Motor neuron (in vitro differentiated cells): ENCODE measurements at regions not wholly inside any gene's neighbourhood (a gene's known extent, or its start where the extent isn't known, plus 50 kb on each side); places are given as distances from the start of the nearest gene placed in this dataset.
"Not testable (repeated sequence)": the region's sequence is repeated elsewhere in the genome, so short reads cannot be mapped to it uniquely, and the experiment has no call there.

Experiments
- ATAC-seq, 8 experiments: fragments of 200-7000 bp; cut with Tn5 transposase; replicated peaks in 6 of 8; 2 replicates each; pipeline ENCODE4 v1.8.0; 2021; ENCODE audit warnings: mild to moderate bottlenecking in 8 of 8, moderate library complexity in 8 of 8
- H3K27ac ChIP-seq, 2 donors: fragments of 250-450 bp; sonication (Bioruptor Pico); 2 replicates each; pipeline ENCODE4 v1.9.0; 2021; ENCODE audit warnings: antibody characterized with exemption in 2 of 2, mild to moderate bottlenecking in 2 of 2, moderate library complexity in 1 of 2
- H3K4me1 ChIP-seq, 2 donors: fragments of 250-450 bp; sonication (Bioruptor Pico); replicated peaks in 1 of 2; 2 replicates each; pipeline ENCODE4 v1.6.1; 2021; ENCODE audit warnings: antibody characterized with exemption in 2 of 2, mild to moderate bottlenecking in 2 of 2, moderate library complexity in 1 of 2
- H3K4me3 ChIP-seq, 5 donors: fragments of 250-450 bp; sonication (Bioruptor Pico); 2 replicates each; pipeline ENCODE4 v1.9.0; 2021; ENCODE audit warnings: antibody characterized with exemption in 5 of 5, mild to moderate bottlenecking in 5 of 5, moderate library complexity in 4 of 5
- WGBS, 10 experiments: fragments of 450-650 bp; shearing (Covaris generic); methylation state at CpG; one replicate each; pipeline ENCODE4 v1.0.0; 2022; 5-methylcytosine and 5-hydroxymethylcytosine counted together
- in situ Hi-C, 9 experiments: fragments of 400-800 bp; cut with MboI; loops; one replicate each; pipeline ENCODE4 v1.15.0; 2021; ENCODE audit warnings: low sequenced_read_pairs in 9 of 9, low pct_unique_long_range_greater_than_20kb in 2 of 9; ENCODE audit not compliant: unreplicated experiment in 9 of 9

GRCh38 chr5:163832155-163832554 lies 326.7 kb downstream of the MAT2B start:
- no peak for ATAC-seq
- Histone ChIP-seq H3K4me3 (no peak overlapping the region), H3K27ac (no peak overlapping the region), H3K4me1 (no peaks in the 10 kb centered on the region)
- 35 to 95% (median 81%) methylated on average over 2 to 4 of the region's 4 CpGs for WGBS, 10 experiments
- in situ Hi-C loops, result no loop called here

- in situ Hi-C loops, result no loop called here
- WGBS, 10 experiments, result 0 to 78% (median 17%) methylated on average over 1 of the region's 1 CpG; no CpG with 5 or more reads in 3 of the 10 experiments
- no peaks in the 10 kb centered on the region for H3K4me1 ChIP-seq
- ATAC-seq, result no peak
- no peak overlapping the region for H3K27ac ChIP-seq
- H3K4me3 ChIP-seq, result no peak overlapping the region
These were observed 333.3 kb downstream of the MAT2B start for GRCh38 chr5:163838738-163839137.

- Histone ChIP-seq H3K27ac (no peak overlapping the region), H3K4me3 (no peak overlapping the region), H3K4me1 (no peaks in the 10 kb centered on the region)
- 0 to 100% (median 63%) methylated on average over 1 of the region's 1 CpG; no CpG with 5 or more reads in 1 of the 10 experiments for WGBS, 10 experiments
- ATAC-seq, result no peak
- in situ Hi-C loops, result no loop called here
These were observed 341.1 kb downstream of the MAT2B start for GRCh38 chr5:163846512-163846911.

- Histone ChIP-seq H3K4me3 (no peak overlapping the region), H3K4me1 (no peaks in the 10 kb centered on the region), H3K27ac (no peak overlapping the region)
- no peak for ATAC-seq
- in situ Hi-C loops, result no loop called here
- WGBS, 10 experiments, result 0 to 100% (median 94%) methylated on average over 1 of the region's 1 CpG; no CpG with 5 or more reads in 4 of the 10 experiments
These were observed 350.3 kb downstream of the MAT2B start for GRCh38 chr5:163855754-163856153.

GRCh38 chr5:163861670-163862069 lies 356.3 kb downstream of the MAT2B start:
- Histone ChIP-seq H3K4me3 (no peak overlapping the region), H3K4me1 (no peaks in the 10 kb centered on the region), H3K27ac (no peak overlapping the region)
- no peak for ATAC-seq
- 0 to 100% (median 75%) methylated on average over 2 to 3 of the region's 3 CpGs for WGBS, 10 experiments
- in situ Hi-C loops, result no loop called here

- peaks cover 0 to 14% of the 10 kb centered on the region in 2 donors for H3K4me1 ChIP-seq
- no peak overlapping the region for H3K27ac ChIP-seq
- no peak for ATAC-seq
- in situ Hi-C loops, result no loop called here
- H3K4me3 ChIP-seq, result no peak overlapping the region
- 8 to 100% (median 75%) methylated on average over 1 to 2 of the region's 2 CpGs; no CpG with 5 or more reads in 1 of the 10 experiments for WGBS, 10 experiments
These were observed 361.9 kb downstream of the MAT2B start for GRCh38 chr5:163867324-163867723.

- no peak for ATAC-seq
- Histone ChIP-seq H3K4me3 (no peak overlapping the region), H3K27ac (no peak overlapping the region), H3K4me1 (peaks cover 0 to 14% of the 10 kb centered on the region in 2 donors)
- in situ Hi-C loops, result no loop called here
- WGBS, 10 experiments, result 0 to 100% (median 95%) methylated on average over 2 to 3 of the region's 3 CpGs
These were observed 362.3 kb downstream of the MAT2B start for GRCh38 chr5:163867738-163868137.

- 13 to 77% (median 60%) methylated on average over 1 to 6 of the region's 6 CpGs; no CpG with 5 or more reads in 1 of the 10 experiments for WGBS, 10 experiments
- Histone ChIP-seq H3K4me3 (no peak overlapping the region), H3K4me1 (peaks cover 0 to 14% of the 10 kb centered on the region in 2 donors), H3K27ac (no peak overlapping the region)
- ATAC-seq, result no peak
- in situ Hi-C loops, result no loop called here
These were observed 364.2 kb downstream of the MAT2B start for GRCh38 chr5:163869581-163869980.

GRCh38 chr5:163870441-163870840 lies 365.0 kb downstream of the MAT2B start:
- in situ Hi-C loops, result no loop called here
- no peak overlapping the region for H3K4me3 ChIP-seq
- H3K27ac ChIP-seq, result no peak overlapping the region
- no peak for ATAC-seq
- H3K4me1 ChIP-seq, result peaks cover 0 to 14% of the 10 kb centered on the region in 2 donors
- WGBS, 10 experiments, result 0 to 90% (median 71%) methylated on average over 1 to 2 of the region's 2 CpGs; no CpG with 5 or more reads in 1 of the 10 experiments

- no peak overlapping the region for H3K27ac ChIP-seq
- peaks cover 0 to 24% of the 10 kb centered on the region in 2 donors for H3K4me1 ChIP-seq
- in situ Hi-C loops, result no loop called here
- ATAC-seq, result no peak
- no peak overlapping the region for H3K4me3 ChIP-seq
These were observed 369.0 kb downstream of the MAT2B start for GRCh38 chr5:163874431-163874830.

- in situ Hi-C loops, H3K27ac ChIP-seq, H3K4me3 ChIP-seq, ATAC-seq: not testable (repeated sequence)
- 58 to 100% (median 97%) methylated on average over 1 to 3 of the region's 3 CpGs; no CpG with 5 or more reads in 2 of the 10 experiments for WGBS, 10 experiments
- peaks cover 0 to 21% of the 10 kb centered on the region in 2 donors for H3K4me1 ChIP-seq
These were observed 369.5 kb downstream of the MAT2B start for GRCh38 chr5:163874912-163875311.

- Histone ChIP-seq H3K27ac (no peak overlapping the region), H3K4me3 (no peak overlapping the region), H3K4me1 (peaks cover 0 to 33% of the 10 kb centered on the region in 2 donors)
- in situ Hi-C loops, result no loop called here
- 0 to 100% (median 45%) methylated on average over 1 of the region's 1 CpG; no CpG with 5 or more reads in 2 of the 10 experiments for WGBS, 10 experiments
- ATAC-seq, result peak in 4 of 8 experiments; percentile 79 to 94 (median 90)
These were observed 372.4 kb downstream of the MAT2B start for GRCh38 chr5:163877865-163878264.

- Histone ChIP-seq H3K27ac (no peak overlapping the region), H3K4me1 (peaks cover 0 to 33% of the 10 kb centered on the region in 2 donors), H3K4me3 (no peak overlapping the region)
- ATAC-seq, result no peak
- 0 to 100% (median 100%) methylated on average over 1 of the region's 1 CpG; no CpG with 5 or more reads in 5 of the 10 experiments for WGBS, 10 experiments
- in situ Hi-C loops, result no loop called here
These were observed 373.1 kb downstream of the MAT2B start for GRCh38 chr5:163878490-163878889.

GRCh38 chr5:163880302-163880701 lies 374.9 kb downstream of the MAT2B start:
- no peak overlapping the region for H3K27ac ChIP-seq
- H3K4me1 ChIP-seq, result peaks cover 0 to 33% of the 10 kb centered on the region in 2 donors
- no peak for ATAC-seq
- WGBS, 10 experiments, result 0 to 85% (median 55%) methylated on average over 1 to 2 of the region's 2 CpGs; no CpG with 5 or more reads in 2 of the 10 experiments
- no peak overlapping the region for H3K4me3 ChIP-seq
- in situ Hi-C loops, result no loop called here
